NCI-H1105 treated with DMSO at 0.1 percent for 48 hours (cell line): ENCODE measurements at regions not wholly inside any gene's neighbourhood (a gene's known extent, or its start where the extent isn't known, plus 50 kb on each side); places are given as distances from the start of the nearest gene placed in this dataset.
"Not testable (repeated sequence)": the region's sequence is repeated elsewhere in the genome, so short reads cannot be mapped to it uniquely, and the experiment has no call there.

Source experiments
- DNase-seq: peaks from one replicate; lab custom pipeline; 2025; lab: John Stamatoyannopoulos, UW

DNA sequence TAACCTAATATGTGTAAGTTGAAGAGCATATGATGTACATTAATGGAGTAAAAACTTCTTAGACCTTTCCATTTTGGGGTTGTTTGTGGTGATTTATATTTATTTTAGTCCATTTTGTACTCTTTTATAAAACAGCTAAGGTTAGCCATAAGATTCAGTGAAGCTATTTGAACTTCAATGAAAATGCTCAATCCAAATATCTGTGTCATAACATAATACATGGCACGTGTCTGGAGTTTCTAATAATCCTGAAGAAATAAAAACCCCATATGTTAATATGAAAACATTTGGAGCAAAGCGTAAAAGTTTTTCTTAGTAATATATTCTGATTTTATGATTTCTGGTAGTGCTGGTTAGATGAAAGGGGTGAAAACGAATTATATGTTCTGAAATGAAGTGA is 1729.7 kb downstream of the PCDH9 start:
- no peak for DNase-seq

DNA sequence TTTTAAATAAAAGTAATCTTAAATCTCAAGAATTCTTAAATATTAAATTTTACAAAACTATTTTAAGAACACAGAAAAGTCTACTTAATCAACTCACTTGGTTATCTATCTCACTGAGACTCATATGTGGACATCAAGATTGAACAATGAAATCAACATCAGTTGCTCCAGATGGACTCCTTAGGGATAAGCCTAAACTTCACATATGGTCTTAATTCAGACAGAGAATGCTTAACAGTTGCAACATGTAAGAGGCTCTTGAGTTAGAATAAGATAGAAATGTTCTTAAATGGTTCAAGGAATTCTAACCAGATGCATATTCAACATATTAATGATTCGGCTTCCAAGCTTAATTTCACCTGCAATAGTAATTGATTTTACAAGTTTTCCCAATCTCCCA is 1730.9 kb downstream of the PCDH9 start:
- no peak for DNase-seq

DNA sequence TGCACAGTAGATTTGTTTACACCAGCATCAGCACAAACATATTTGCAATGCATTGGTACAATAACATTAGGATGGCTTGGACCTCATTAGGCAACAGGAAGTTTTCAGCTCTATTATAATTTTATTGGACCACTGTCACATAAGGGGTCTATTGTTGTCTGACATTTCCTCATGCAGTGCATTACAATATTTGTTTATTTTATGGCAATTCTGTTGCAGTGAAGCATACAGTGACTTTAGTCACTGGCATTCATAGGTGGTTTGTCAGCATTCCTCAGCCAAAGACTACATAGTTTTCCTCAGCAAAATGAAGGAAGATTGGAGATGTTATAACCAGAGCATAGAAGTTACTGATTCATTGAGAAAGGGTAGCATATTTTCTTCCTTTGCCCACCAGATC is 1732.9 kb downstream of the PCDH9 start:
- DNase-seq = no peak

DNA sequence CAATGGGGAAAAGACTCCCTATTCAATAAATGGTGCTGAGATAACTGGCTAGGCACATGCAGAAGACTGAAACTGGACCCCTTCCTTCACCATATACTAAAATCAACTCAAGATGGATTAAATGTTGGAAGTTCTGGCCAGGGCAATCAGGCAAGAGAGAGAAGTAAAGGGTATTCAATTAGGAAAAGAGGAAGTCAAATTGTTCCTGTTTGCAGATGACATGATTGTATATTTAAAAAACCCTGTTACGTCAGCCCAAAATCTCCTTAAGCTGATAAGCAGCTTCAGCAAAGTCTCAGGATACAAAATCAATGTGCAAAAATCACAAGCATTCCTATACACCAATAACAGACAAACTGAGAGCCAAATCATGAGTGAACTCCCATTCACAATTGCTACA is 1739.4 kb downstream of the PCDH9 start:
- DNase-seq = not testable (repeated sequence)

DNA sequence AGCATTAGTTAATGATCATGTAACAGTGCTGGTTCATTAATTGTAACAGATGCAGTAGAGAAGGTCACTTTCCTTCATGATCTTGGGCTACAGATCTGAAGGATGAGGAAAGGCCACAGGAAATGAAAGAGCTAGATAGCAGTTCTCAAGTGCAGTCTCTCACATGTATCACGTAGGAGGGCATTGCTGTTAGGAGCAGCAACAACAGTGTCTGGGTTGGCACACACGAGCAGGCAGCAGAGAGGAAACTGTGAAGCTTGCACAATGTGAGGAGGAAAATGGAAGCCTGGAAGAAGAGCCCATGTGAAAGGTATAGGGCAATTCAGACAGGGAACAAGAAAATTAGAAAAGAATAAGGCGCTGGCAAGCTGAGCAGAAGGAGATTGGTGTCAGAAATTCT is 1741.5 kb downstream of the PCDH9 start:
- DNase-seq = no peak

DNA sequence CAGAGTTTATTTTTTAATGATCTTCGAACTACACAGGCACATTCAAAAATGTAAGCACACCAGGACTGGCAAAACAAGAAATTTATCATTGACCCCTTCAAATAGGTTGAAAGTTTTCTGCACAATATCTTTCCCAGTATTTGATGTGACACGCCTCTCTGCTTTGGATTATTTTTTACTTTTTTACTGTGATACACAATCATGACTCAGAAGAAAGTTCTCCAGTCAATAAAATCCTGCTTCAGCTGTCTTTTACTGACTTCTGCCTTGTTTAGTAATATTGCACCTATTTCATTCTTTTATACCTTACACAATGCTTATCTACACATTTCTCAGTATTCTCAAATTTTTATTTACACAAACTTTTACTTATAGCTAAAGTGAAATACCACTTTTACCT is 1750.4 kb downstream of the PCDH9 start:
- DNase-seq = no peak

DNA sequence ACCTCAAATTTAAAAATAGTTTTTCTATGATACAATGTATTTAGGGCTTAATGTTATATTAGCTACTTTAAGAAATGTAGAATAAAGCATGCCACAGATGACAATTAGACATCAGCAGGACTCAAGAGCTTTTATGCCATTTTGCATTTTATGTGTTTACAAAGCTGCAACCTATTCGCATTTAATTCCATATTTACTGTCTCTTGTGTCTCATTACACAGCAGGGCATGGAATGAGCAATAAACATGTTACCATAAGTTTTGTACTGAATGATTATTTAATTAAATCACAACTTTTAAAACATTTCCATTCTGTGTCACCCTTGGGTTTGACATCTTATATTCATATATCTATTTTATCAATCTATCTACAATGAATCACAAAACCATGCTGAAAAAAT is 1756.9 kb downstream of the PCDH9 start:
- no peak for DNase-seq

DNA sequence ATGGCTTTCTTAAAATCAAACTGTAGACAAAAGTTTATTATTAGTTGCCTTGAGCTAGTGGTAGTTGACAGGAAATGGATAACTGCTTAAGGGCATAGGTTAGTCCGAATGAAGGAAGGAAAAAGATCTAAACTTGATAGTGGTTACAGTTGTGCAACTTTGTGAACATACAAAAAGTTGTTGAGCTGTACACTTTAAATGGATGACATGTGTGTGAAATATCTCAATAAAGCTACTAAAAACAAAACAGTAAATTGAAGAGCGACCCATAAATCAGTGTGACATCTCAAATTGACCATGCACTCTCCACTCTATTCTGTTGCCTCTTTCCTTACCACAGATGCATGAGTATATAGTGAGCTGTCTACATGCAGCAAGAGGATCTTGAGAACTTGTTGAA is 1757.8 kb downstream of the PCDH9 start:
- no peak for DNase-seq

DNA sequence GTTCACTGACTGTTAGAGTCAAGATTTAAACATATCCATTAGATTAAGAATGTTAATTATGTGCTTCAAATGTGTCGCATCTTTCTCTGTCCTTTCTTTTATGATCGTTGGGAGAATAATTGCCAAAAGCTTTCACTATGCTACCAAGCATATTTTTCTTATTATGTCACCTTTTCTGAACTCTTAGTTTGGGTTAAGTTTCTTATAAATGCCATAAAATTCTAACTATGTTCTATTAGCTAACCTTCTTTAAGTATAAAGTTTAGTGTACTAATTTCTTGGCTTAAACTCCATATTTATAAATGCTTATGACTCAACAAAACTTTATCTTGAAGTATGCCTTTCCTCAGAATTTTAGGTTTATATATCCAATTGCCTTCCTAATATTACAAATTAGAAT is 1759.4 kb downstream of the PCDH9 start:
- no peak for DNase-seq

DNA sequence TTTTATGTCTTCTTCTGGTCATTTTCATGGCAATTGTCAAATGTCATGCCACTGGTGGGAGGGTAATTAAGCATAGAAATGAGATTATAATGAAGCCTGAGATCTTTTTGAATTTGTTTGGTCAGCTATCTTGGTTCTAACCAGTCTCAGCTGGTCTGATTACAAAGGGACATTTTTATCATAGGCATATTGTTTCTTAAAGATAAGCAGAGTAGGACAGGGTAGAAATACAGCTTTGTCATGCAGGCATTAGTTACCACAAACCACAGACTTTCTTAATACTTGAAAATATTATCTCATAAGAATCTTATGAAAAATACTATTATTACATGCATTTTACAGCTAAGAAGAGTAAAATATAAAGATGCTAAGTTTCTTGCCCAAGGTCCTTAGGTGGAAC is 1761.5 kb downstream of the PCDH9 start:
- no peak for DNase-seq

DNA sequence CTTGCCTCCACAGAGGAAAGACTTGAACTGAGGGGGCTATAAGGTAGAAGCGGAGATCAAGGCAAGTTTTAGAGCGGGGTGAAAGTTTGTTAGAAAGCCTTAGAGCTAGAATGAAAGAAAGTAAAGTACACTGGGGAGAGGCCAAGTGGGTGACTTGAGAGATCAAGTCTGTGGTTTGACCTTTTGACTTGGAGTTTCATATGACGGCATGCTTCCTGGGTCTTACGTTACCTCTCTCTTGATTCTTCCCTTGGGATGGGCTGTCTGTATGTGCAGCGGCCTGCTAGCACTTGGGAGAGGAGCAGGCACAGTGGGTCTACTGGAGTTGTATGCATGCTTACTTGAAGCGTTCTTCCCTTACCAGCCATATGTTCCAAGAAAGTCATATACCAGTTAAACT is 1768.5 kb downstream of the PCDH9 start:
- DNase-seq = no peak

DNA sequence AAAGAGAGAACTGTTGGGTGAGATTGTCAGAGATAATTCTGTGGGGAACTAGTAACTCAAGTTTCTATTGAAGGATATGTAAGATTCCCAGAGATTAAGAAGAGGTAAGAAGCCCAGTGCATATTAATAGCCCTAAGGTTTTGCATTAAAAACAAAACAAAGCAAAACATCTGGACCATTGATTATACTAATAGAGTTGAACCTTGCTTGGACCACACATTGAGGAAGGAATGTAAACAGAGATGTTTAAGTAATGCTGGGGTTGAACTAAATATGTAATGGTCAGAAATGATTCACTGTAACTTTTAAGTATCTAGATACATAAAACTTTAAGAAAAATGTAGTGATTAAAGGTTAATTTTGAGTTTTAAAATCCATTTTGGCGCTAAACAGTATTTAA is 1770.0 kb downstream of the PCDH9 start:
- no peak for DNase-seq

DNA sequence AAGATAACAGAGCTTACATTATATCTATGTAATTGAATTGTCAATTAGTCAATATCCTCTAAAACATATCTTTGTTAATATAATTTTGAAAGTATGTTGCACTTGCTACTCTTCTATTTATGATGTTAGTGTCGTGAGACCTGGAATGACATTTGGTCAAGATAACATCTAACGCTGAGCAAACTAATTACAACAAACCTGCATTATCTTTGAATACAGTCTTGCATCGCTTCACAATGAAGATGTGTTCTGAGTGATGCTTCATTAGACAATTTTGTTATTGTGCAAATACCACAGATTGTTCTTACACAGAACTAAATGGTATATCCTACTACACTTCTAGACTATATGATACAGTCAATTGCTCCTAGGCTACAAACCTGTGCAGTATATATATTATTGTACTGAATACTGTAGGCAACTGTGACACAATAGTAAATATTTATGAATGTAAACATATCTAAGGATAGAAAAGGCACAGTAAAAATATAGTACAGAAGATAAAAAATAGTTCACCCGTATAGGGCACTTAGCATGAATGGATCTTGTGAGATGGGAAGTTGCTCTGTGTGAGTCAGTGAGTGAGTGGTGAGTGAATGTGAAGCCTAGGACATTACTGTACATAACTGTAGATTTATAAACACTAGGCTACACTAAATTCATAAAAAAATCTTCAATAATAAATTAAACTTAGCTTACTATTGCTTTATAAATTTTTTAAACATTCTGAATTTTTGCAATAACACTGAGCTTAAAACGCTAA is 1773.8 kb downstream of the PCDH9 start:
- peak; percentile 71 for DNase-seq

DNA sequence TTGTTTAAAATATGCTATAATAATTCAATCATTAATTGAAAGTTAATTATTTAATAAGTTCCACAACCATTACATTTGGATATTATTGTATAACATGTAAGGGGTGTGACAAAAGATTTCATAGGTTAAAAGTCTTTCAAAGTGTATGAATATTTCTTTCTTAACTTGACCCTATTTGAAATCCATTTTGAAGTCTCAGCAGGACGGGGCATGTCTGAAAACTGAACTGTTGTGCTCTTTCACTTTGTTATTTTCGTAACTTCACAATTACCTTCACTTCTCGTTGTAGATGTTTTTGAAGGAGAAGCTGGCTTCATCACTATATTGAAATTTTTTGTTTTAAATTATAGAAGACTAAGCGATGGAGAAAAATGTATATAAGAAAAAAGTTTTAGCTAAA is 1775.7 kb downstream of the PCDH9 start:
- DNase-seq = no peak

DNA sequence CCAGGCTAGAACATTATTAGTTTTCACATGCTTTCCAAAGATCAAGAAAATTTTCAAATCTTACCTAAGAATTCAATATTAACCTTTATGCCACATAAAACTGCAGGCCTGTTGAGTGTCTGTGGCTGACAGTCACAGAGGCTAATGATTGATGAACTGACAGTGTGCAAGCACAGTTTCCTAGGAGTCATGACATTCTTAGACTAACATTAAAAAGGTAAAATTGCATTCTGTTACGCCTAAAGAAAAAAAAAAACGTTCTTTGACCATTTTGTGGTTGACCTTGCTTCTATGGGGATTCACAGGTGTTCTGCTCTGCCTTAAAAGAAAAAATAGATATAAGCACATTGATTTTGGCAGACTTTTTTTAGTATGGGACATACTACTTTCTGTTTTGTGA is 1776.2 kb downstream of the PCDH9 start:
- no peak for DNase-seq

DNA sequence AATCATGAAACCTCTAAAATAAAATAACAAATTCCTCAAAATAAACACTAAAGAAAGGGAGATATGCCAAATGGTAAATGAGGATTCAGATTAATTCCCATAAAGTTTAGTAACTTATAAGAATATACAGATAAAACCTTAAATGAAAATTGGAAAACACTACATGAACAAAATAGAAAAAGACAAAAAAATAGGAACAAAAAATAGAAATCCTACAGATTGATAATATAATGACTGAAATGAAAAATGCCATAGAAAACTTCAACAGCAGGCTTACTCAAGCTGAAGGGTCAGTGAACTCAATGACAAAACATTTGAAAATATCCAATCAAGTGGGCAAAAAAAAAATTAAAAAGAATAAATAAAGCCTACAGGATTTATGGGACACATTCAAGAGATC is 1784.8 kb downstream of the PCDH9 start:
- no peak for DNase-seq

DNA sequence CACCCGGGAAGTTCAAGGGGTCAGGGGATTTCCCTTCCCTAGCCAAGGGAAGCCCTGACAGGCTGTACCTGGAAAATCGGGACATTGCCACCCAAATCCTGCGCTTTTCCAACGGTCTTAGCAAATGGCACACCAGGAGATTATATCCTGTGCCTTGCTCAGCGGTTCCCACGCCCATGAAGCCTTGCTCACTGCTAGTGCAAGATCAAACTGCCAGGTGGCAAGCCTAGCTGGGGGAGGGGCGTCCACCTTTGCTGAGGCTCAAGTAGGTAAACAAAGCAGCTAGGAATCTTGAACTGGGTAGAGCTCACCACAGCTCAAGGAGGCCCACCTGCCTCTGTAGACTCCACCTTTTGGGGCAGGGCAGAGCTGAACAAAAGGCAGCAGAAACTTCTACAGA is 1794.5 kb downstream of the PCDH9 start:
- no peak for DNase-seq

DNA sequence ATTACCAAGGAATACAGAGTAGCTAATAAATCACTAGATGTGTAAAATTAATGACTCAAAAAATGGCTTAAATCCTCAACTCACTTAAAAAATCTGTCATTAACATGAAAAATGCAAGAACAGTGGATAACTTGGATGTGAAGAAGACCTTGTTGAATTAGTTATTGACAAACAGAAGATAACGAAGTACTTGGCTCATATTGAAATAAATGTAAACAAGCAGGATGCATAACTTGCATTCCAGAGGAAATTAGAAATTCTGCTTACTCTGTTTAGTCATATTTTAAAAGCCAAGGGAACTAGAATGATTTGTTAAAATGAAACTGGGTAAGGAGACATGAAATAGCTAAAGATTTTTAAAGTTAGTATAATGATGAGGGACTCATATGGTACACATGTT is 1812.2 kb downstream of the PCDH9 start:
- peak; percentile 55 for DNase-seq

DNA sequence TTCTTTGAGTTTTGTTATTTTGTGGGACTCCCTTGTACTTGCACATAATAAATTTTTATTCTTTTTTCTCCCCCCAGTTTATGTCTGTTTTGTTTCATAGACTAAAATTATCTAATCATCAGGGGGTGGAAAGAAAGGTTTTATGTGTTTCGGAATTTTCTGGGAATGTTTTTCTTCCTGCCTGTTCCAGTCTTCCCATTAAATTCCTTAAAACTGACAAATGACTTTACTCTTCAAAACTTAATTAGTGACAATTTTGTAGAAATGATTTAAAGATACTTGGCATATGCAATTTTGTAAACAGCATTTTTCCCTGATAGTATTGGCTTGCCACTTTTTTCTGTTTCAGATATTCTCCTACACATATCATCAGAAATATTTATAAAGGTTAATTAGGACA is 1813.4 kb downstream of the PCDH9 start:
- DNase-seq = no peak

DNA sequence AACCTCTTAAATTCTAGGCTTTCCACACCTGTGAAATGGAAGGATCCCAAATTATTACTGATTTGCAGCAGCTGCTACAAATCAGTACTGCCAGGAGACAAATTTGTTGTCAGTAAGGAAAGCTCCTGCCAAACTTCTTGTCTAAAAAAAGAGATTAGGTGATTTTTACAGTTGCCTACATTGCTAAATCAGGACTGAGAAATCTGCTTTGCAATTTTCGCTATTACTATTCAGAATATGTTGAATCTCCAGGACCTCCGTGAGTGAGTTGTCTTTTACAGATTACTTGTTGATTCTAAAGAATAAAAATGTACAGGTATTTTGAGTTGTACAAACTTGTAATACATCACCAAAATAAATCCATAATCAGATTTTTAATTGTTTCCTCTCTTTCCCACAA is 1815.9 kb downstream of the PCDH9 start:
- DNase-seq = no peak

DNA sequence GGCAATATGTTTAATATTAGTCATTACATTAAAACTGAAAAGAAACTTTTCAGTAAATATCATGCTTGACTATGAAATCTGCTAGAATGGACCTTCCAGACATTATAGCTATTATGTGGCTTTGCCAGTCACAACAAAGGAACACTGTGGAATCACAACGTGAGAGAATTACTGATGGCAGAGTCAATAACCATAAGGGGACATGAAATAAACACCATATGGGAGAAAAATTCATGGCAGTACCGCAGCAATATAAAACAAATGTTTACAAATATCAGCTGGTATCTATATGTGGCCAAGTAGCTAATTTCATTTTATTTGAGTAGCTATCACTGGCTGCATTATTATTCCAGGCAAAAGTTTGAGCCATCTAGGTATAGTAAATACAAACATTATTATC is 1818.6 kb downstream of the PCDH9 start:
- no peak for DNase-seq

DNA sequence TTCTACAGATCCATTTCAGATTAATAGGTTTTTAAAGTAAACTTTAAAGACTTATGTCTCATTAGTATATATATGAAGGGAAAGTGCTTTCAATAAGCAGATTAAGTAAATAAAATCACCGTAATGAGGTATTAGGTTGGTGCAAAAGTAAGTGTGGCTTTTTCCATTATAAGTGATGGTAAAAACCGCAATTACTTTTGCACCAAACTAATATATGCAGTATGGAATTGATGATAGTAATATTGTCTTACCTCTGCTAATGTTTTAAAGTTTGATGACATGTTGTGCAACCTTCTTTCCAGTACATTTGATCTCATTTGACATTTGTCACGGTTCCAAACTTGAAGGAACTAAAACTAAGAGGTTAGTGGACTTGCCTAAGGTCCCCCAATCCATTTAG is 1819.3 kb downstream of the PCDH9 start:
- no peak for DNase-seq

DNA sequence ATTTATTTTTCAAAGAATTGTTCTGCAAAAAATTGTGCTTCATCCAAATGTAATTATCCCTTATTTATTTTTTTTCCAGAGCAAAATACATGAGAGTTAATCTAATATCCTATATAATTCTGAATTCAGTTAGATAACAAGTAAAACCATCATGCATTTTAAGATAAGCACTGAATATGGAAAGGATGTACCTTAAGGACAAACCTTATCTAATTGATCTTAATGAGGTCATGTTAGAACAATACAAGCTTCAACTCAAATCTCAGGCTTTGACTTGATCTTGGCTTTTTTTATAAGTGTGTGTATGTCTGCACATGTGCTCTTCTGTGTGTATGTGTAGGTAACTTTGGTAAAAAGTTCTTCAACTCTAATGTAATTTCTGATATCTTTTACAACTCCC is 1828.8 kb downstream of the PCDH9 start:
- no peak for DNase-seq

DNA sequence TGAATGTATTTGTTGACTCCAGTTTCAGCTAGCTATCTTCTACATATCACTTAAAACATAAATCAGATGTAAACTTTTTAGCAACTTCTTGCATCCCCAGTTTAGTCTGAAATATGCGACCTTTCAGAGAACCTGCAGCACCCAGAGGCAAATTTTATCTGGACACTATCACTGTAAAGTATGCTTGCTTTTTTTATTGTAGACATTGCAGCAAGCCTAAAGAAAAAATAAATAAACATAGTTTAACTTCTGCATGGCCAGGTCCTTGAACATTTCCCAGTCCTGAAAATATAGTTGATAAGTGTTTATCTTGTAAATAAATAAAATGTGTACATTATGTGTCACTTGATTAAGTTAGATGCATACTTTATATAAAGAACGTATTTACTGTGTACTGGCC is 1829.4 kb downstream of the PCDH9 start:
- no peak for DNase-seq
